ENCODE measurements at regions not wholly inside any gene's neighbourhood (a gene's known extent, or its start where the extent isn't known, plus 50 kb on each side); places are given as distances from the start of the nearest gene placed in this dataset.

GRCh38 chr16:80129791-80130190, 411.0 kb upstream of the DYNLRB2 start:
- H3K4me3 ChIP-seq (ENCODE audit: low read depth, low read length), result no peak overlapping the region
- no peak for DNase-seq (ENCODE audit: low read depth)
- no peak for TF ChIP-seq CTCF (conservative IDR thresholded peaks at IDR 0.05; ENCODE audit: low read depth, low read length)

GRCh38 chr16:80125677-80126076, 415.1 kb upstream of the DYNLRB2 start:
- TF ChIP-seq CTCF (conservative IDR thresholded peaks at IDR 0.05; ENCODE audit: low read depth, low read length), result no peak
- H3K4me3 ChIP-seq (ENCODE audit: low read depth, low read length), result no peak overlapping the region
- no peak for DNase-seq (ENCODE audit: low read depth)

GRCh38 chr16:80123189-80123588, 417.6 kb upstream of the DYNLRB2 start:
- H3K4me3 ChIP-seq (ENCODE audit: low read depth, low read length), result no peak overlapping the region
- DNase-seq (ENCODE audit: low read depth), result no peak
- TF ChIP-seq CTCF (conservative IDR thresholded peaks at IDR 0.05; ENCODE audit: low read depth, low read length), result no peak

- TF ChIP-seq CTCF (conservative IDR thresholded peaks at IDR 0.05; ENCODE audit: low read depth, low read length), result no peak
- DNase-seq (ENCODE audit: low read depth), result peak; percentile 57
- no peak overlapping the region for H3K4me3 ChIP-seq (ENCODE audit: low read depth, low read length)
Observed at GRCh38 chr16:80122115-80122514, 418.7 kb upstream of the DYNLRB2 start.

- no peak overlapping the region for H3K4me3 ChIP-seq (ENCODE audit: low read depth, low read length)
- no peak for TF ChIP-seq CTCF (conservative IDR thresholded peaks at IDR 0.05; ENCODE audit: low read depth, low read length)
- DNase-seq (ENCODE audit: low read depth), result no peak
Observed at GRCh38 chr16:80121522-80121909, 419.3 kb upstream of the DYNLRB2 start.

GRCh38 chr16:80120899-80121521, 419.8 kb upstream of the DYNLRB2 start:
- TF ChIP-seq CTCF (conservative IDR thresholded peaks at IDR 0.05; ENCODE audit: low read depth, low read length), result no peak
- H3K4me3 ChIP-seq (ENCODE audit: low read depth, low read length), result no peak overlapping the region
- DNase-seq (ENCODE audit: low read depth), result no peak

GRCh38 chr16:80117556-80118130, 423.1 kb upstream of the DYNLRB2 start:
- DNase-seq (ENCODE audit: low read depth), result no peak
- no peak for TF ChIP-seq CTCF (conservative IDR thresholded peaks at IDR 0.05; ENCODE audit: low read depth, low read length)
- no peak overlapping the region for H3K4me3 ChIP-seq (ENCODE audit: low read depth, low read length)
